Hematopoietic multipotent progenitor cell treated with erythropoietin and hydrocortisone succinate and interleukin-3 and kit ligand, for 17 days (in vitro differentiated cells): ENCODE measurements at regions not wholly inside any gene's neighbourhood (a gene's known extent, or its start where the extent isn't known, plus 50 kb on each side); places are given as distances from the start of the nearest gene placed in this dataset.

Experiments
- DNase-seq: peaks from one replicate; pipeline ENCODE4 v3.0.0-alpha.2; 2015; ENCODE audit warnings: low spot score

- no peak for DNase-seq
Observed at GRCh38 chr1:112219267-112219666, 176.7 kb upstream of the CTTNBP2NL start.

- DNase-seq: no peak
Observed at GRCh38 chr1:112230232-112230631, 165.8 kb upstream of the CTTNBP2NL start.

- DNase-seq: no peak
Observed at GRCh38 chr1:112231331-112231730, 164.7 kb upstream of the CTTNBP2NL start.

GRCh38 chr1:112232848-112233247 lies 163.2 kb upstream of the CTTNBP2NL start:
- no peak for DNase-seq

GRCh38 chr1:112234710-112235109 lies 161.3 kb upstream of the CTTNBP2NL start:
- DNase-seq: no peak

GRCh38 chr1:112237983-112238545 lies 157.9 kb upstream of the CTTNBP2NL start:
- no peak for DNase-seq

GRCh38 chr1:112239683-112240330 lies 156.2 kb upstream of the CTTNBP2NL start:
- DNase-seq: no peak

- no peak for DNase-seq
Observed at GRCh38 chr1:112242470-112242869, 153.5 kb upstream of the CTTNBP2NL start.

GRCh38 chr1:112244131-112244530 lies 151.9 kb upstream of the CTTNBP2NL start:
- no peak for DNase-seq

- no peak for DNase-seq
Observed at GRCh38 chr1:112245114-112245513, 150.9 kb upstream of the CTTNBP2NL start.

- no peak for DNase-seq
Observed at GRCh38 chr1:112247036-112247597, 148.9 kb upstream of the CTTNBP2NL start.

GRCh38 chr1:112247961-112248360 lies 148.1 kb upstream of the CTTNBP2NL start:
- no peak for DNase-seq

GRCh38 chr1:112250892-112251291 lies 145.1 kb upstream of the CTTNBP2NL start:
- no peak for DNase-seq

GRCh38 chr1:112251766-112252506 lies 144.1 kb upstream of the CTTNBP2NL start:
- DNase-seq: no peak

- no peak for DNase-seq
Observed at GRCh38 chr1:112253366-112253765, 142.6 kb upstream of the CTTNBP2NL start.

GRCh38 chr1:112255080-112255479 lies 140.9 kb upstream of the CTTNBP2NL start:
- DNase-seq: no peak

- no peak for DNase-seq
Observed at GRCh38 chr1:112256411-112256810, 139.6 kb upstream of the CTTNBP2NL start.

GRCh38 chr1:112257043-112257835 lies 138.8 kb upstream of the CTTNBP2NL start:
- no peak for DNase-seq

- DNase-seq: no peak
Observed at GRCh38 chr1:112260699-112261098, 135.3 kb upstream of the CTTNBP2NL start.

- DNase-seq: no peak
Observed at GRCh38 chr1:112262316-112262715, 133.7 kb upstream of the CTTNBP2NL start.

GRCh38 chr1:112263042-112263441 lies 133.0 kb upstream of the CTTNBP2NL start:
- no peak for DNase-seq

- no peak for DNase-seq
Observed at GRCh38 chr1:112263453-112263852, 132.6 kb upstream of the CTTNBP2NL start.
